NCI-H2196 treated with DMSO at 0.1 percent for 48 hours (cell line): ENCODE measurements at regions not wholly inside any gene's neighbourhood (a gene's known extent, or its start where the extent isn't known, plus 50 kb on each side); places are given as distances from the start of the nearest gene placed in this dataset.

Experiments
- DNase-seq: peaks from one replicate; lab custom pipeline; 2025; ENCODE audit not compliant: unreplicated experiment; lab: John Stamatoyannopoulos, UW

DNA sequence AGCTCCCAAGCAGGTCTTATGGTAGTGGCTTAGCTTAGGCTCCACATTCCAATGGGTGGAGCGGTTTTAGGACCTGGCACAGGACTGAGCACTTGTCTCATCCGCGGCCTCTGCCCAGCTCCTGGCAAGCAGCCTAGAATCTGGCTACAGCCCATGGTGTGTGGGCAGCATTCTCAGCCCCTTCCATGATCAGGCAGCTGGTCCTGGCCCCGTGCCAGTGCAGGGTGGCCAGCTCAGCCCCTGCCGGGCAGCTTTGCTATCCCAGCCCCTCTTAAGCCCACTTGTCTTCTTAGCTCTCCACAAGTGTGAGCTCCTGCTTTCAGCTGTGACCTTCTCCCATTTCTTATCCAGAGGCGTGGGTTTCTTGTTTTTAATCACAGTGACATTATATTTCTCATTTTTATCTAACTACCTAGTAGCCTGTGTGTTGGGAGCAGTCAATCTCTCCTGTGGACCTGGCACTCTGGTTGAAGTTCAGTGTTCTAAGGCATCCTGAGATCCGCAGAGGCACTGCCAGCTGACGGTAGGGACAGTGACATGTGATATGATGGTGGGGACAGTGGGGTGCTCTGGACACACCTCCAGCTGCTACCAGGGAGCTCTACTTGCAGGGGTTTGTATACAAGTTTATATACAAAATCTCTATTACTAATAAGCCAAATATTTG is 84.5 kb upstream of the PRNP start:
- DNase-seq, result peak; percentile 66

DNA sequence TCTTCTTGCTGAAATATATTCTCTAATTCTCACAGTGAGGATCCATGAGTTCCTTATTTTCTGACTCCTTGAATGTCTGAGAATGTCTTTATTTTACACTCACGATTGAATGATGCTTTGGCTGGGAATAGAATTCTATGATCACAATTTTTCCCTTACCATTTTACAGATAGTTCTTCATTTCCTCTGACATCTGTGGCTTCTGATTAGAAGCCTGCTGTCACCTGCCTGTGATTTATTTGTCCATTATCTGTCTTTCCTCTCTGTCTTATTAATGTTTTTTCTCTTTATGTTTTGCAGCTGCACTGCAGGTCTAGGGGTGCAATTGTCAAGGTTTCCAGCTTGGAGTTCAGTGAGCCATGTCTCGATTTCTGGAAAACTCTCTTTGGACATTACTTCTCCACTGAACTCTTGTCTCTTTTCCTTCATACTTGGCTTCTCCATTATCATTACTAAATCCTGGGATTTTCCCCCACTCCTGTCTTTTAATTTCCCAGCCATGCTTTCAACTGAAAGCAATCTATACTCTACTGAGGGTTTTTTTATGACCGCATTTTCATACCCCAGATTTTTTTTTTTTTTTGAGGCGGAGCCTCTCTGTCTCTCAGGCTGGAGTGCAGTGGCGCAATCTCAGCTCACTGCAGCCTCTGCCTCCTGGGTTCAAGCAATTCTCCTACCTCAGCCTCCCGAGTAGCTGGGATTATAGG is 85.8 kb upstream of the PRNP start:
- no peak for DNase-seq

DNA sequence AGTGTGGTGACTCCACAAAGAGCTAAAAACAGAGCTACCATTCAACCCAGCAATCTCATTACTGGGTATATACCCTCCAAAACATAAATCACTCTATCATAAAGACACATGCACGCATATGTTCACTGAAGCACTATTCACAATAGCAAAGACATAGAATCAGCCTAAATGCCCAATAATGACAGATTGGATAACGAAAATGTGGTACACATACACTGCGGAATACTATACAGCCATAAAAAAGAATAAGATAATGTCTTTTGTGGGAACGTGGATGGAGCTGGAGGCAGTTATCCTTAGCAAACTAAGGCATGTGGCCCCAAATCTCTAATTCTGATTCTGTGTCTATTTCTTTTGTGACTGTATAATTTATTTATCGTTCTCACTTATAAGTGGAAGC is 89.0 kb upstream of the PRNP start:
- no peak for DNase-seq

DNA sequence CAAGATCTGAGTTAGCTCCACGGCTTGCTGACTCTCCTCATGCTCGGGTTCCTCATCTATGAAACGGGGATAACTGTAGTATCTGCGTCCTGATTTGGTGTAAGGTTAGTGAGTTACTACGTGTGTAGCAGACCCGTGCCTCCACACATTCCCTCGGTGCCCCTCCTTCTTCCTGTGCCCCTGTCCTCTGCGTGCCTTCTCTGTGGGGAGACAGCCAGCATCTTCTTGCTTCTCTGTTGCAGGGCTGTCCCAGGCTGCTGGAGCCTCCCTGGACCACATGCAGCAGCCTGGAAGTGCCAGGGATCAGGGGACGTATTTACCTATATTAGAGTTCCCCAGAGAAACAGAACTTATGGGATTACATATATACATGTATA is 93.1 kb upstream of the PRNP start:
- DNase-seq, result no peak

DNA sequence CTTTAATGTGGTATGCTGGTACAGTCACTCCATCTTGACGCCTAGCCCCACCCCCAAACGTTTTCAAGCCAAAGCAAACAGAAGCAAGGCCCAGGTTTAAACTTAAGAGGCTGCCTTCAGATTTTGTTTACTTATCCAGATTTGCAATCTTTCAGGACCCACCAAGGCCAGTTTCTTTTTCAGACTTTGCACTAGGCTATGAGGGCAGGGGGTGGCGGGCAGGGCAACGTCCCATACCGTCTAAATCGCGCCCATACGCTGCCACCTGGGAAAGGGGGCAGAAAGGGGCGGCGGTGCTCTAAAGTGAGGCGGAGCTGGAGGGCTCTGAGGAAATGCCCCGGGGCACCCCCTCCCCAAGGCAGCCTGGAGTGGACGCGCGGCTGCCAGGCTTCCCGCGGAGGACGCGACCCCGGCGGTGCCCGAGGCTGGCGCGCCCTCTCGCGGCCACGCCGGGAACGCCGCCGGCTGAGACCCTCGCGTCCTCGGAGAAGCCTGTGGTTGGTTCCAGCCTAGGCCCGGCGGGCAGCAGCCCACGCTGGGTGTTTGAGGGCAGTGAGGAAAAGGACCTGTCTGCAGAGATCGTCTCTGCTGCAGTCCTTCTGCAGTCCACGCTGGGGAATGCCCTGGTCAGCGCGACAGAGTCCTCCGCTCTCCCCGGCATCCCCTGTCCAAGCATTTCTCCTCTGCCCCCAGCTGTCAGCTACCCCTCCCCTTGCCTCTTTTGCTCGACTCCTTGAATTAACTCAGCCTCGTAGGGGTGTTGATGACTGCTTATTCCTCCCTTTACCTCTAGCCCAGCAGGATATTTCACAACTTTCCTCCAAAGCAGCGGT is 93.7 kb upstream of the PRNP start:
- DNase-seq, result no peak

DNA sequence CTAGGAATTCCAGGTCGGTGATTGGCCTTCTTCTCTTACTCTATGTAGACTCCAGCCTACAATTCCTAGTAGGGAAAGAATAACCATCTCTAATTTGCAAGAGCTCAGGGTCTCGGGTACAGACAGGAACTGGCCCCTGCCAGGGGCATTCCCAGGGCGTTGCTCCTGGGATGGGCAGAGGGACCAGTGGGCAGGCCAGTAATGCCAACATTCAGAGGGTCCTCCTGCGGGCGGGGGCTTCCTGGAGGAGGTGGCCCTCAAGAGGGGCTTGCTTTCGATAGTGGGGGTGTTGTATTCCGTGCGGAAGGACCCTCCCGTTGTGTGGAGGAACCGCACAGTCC is 94.3 kb upstream of the PRNP start:
- DNase-seq, result no peak

DNA sequence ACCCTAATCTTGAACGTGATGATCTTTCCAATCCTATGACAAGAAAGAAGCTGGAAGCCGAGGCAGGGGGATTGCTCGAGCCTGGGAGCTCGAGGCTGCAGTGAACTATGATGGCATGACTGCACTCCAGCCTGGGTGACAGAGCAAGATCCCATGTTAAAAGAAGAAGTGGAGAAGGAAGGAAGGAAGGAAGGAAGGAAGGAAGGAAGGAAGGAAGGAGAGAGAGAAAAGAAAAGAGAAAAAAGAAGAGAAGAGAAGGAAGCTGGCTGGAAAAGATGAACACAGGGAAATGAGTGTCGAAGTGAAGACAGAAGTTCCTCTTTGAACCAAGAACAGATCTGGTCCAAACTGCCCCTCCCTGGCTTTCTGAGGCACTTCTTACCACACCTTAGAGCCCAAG is 100.5 kb upstream of the PRNP start:
- no peak for DNase-seq

DNA sequence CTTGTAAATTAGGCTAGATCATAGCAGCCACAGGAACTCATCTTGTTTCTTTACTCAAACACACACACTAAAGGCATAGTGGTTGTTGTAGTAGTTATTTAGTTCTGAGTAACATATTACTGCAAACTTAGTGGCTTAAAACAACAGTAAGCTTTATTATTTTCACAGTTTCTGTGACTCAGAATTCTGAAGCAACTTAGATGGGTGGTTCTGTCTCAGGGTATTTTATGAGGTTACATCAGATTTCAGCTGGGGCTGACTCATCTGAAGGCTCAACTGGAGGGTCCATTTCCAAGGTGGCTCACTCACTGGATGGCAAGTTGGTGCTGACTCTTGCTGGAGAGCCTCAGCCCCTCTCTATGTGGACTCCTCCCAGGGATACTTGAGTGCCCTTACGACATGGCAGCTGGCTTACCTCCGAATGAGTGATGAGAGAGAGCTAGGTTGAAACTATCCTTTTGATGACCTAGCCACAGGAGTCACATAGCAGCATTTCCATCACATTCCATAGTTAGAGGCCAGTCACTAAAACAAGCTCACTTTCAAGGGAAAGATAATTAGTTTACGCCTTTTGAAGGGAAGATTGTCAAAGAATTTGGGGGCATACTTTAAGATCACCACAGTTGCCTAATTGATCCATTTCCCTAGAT is 101.0 kb upstream of the PRNP start:
- no peak for DNase-seq

DNA sequence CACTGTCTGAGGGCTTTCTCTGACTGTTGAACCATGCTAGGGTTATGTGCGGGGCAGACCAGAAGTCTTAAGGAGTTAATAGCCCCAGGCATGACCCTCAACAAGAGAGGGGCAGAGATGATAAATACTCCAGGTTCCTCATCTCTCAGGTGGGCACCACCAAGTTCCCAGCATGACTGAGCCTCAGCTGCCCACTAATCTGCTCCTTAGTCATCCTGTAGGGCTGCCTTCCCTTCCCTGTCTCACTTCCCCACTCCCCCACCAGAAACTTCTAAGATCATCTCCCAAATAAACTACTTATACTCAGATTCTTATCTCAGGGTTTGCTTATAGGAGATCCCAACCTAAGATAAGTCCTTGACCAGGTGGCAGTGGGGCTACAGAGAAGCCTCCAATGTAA is 101.7 kb upstream of the PRNP start:
- DNase-seq, result no peak

DNA sequence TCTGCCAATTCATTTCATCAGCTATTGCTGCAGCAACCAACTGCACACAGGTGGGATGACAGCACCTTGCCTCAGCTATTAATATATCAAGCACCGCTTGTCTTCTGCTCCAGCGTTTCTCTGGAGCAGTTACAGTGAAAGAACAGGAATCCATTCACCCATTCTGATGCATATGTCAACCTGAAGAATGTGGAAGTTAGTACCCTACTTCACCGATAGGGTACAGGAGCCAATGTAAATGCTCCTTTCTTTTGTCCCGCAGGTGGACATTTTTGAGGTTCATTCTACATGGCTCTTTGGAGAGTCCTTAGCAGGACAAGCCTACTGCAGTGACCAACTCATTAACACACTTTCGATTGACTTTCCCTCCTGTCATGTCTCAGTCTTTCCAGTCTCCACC is 104.4 kb upstream of the PRNP start:
- DNase-seq, result no peak

DNA sequence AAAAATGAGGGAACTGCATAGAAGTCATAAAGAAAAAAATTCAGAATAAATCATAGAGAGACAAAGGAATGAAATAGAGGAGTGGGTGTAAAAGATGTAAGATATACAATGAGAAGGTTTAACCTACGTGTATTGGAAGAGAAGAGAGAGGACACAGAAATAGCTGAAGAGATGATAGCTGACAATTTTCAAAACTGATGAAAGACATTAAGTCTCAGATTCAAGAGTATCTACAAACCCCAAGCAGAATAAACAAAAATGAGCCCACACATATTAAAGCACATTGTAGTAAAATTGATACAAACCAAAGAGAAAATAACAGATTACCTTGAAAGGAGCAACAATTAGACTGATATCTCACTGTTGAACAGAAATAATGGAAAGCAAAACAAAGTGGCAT is 107.9 kb upstream of the PRNP start:
- DNase-seq, result no peak

DNA sequence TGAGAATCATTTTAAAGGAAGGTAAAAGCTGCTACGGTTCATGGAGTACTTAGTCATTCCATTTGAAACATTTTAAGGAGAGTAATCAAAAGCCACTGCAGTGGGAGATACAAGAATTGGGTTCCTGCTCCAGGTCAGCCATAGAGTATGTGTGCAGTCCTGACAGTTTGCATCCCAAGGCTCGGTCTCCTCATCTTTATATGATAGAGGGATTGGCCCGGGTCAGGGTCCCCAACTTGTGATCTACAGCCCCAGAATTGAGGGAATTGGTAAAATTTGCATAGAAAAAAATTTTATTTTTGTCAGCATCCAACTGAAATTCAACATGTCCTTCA is 111.9 kb upstream of the PRNP start:
- no peak for DNase-seq

DNA sequence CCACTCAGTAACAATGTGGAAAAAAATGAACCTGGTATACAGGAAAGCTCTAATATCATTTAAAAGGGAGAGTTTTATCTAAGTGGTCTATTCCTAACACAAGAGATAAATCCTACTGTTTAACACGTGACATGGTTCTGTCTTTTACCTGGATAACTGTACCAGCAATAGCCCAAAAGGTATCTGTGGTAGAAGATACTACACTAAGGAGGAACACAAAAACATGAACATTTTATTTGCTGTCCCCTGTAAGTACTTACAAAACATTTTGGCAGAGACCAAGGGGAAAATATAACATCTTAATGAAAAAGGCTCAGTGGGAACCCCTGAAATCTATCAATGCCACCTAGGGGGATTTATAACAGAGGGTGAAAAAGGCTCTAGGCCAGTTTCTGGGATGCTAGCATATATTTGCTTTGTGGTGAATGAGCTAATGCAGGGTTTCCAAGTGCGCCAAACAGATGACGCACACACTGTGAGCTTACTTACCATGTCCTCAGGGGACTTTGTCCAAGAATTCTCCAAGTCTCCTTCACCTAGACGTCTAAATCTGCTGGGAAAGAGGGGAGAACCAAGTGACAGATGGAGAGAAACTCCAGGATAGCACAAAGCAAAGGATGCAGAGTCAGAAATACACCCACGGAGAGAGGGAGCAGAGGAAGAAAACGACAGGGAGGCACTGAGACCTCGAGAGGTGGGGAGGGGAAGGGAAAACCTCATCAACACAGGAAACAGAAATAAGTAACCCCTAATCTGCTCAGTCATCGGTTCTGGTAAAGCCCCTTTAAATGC is 112.5 kb upstream of the PRNP start:
- no peak for DNase-seq

DNA sequence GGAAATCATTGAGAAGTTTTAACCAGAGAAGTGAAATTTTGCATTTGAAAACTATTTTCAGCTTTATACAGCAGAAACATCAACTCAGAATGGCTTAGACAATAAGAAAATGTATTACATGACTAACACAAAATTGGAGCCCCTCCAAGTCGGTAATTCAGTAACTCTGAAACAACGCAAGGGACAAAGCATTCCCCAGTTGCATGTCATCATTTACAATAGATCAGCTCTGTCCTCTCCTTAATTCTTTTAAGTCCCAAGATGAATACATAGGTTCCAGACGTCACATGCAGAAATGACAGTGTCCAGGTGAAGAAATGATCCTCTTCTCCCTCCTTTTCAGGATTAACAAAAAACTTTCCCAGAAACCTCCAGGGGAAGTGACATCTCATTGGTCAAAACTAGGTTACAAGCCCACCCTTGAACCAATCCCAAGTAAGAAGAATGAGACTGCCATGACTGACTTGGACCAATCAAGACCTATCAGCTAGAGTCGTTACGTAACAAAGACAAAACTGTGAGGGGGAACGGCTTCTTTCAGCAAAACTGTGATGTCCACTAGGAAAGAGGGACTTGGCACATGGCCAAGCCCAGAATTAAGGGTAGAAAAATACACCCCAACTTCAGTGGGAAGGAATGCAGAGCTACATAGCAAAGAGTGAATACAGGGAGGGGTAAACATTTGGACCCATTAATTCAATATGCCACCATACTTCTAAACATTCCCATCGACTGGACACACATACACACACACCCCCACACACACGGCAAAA is 114.3 kb upstream of the PRNP start:
- no peak for DNase-seq

DNA sequence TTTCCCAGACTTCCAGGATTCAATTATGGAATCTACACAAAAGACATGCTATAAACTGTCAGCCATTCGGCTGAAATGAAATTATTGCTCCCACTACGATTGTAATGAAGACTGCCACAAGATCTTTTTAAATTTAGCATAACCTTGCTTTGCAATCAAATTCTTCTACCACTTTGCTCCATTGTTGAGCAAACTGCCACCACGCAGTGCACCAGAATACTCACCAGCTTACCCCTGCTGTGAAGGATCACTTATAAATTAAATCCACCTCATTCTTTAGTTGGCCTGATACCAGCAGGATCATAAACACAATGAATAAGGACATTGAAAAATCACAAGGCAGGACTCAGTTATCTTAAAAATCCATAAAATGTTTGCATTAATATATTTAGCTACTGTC is 116.4 kb upstream of the PRNP start:
- DNase-seq, result no peak

DNA sequence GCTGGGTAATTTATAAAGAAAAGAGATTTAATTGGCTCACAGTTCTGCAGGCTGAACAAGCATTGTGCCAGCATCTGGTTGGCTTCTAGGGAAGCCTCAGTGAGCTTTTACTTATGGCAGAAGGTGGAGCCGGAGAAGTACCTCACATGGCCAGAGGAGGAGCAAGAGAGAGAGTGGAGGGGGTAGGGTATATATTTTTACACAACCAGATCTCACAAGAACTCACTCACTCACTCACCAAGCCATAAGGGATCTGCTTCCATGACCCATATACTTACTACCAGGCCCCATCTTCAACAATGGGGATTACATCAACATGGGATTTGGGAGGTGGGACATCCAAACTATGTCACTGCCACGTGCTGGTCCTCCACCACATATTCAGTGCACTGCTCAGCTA is 117.2 kb upstream of the PRNP start:
- no peak for DNase-seq

DNA sequence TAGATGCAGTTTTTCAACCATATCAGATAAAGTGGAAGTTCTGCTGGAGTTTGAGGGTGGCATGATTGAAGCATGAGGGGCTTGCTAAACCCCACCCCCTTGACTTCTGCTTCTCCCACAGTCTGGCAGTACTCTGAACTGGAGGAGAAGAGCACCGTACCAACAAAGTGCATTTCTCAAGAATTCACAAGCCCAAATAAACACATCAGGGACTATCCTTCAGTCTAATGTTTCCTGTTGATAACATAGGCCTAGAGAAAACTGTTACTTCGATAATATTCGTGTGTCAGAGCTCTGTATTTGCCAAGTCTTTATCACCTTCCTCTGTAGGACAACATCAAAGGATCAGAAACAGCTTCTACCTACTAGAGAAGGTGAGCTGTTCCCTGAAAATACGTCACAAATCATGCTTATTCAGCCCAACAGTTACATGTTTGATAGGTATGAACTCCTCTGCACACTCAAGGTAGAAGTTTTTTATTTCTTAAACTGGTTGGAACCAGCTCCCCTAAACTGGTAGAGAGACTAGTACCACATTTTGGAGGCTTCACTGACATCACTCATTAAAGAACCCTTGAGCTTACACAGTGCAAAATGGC is 117.8 kb upstream of the PRNP start:
- no peak for DNase-seq

DNA sequence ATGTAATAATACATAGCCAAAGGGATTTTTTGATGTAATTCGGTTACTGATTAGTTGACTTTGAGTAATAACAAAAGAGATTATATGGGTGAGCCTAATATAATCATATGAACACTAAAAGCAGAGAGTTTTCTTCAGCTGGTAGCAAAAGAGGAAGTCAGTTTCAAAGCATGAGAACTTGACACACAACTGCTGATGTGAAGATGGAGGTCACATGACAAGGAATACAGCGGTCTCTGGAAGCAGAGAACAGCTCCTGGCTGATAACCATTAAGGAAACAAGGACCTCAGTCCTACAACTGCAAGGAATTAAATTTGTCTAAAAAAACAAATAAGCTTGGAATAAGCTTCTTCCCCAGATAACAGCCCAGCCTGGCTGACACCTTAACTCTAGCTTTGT is 119.1 kb upstream of the PRNP start:
- no peak for DNase-seq

DNA sequence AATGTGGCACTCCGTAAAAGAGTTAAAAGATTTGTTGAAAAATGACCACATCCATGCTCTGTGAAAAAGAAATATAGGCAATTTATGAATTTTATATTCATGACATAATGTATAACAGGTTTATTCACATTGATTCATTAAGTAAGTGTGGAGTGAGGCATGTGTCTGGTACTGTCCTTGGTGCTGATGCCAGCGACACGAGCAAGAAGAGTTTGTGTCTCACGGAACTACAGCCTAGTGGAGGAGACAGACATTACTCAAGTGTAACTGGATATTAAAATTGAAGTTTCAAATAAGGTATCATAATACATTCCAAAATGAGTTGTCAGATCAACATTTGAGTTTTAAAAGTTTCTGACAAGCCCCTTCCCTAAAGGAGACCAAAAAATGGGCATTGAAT is 122.7 kb upstream of the PRNP start:
- no peak for DNase-seq

DNA sequence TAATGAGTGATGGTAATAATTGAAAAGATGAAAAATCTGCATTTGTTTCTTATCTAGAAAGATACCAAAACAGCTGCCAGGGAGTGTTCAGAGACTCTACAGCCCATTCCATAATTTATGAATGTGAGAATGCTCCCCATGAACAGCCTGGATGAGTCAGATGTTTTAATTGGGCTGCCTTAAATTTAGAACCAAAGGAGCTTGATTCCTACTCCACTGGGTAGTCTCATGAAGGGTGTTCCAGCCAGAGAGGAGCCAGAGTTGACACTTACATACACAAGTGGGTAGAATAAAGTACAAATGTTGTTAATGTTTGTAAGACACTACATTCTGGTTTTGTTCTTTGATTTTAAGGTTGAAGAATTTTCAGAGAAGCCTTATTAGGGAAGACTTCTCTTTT is 123.2 kb upstream of the PRNP start:
- no peak for DNase-seq
